GM12873 (cell line): ENCODE measurements at regions not wholly inside any gene's neighbourhood (a gene's known extent, or its start where the extent isn't known, plus 50 kb on each side); places are given as distances from the start of the nearest gene placed in this dataset.

ENCODE experiments used
- TF ChIP-seq, protein P1 (sequence below): IDR thresholded peaks from 2 replicates; pipeline ENCODE4 v1.5.1; 2012; ENCODE audit warnings: low read depth, mild to moderate bottlenecking, moderate library complexity, low read length, control low read depth; ENCODE audit not compliant: insufficient read depth; ENCODE audit errors: missing control alignments

DNA sequence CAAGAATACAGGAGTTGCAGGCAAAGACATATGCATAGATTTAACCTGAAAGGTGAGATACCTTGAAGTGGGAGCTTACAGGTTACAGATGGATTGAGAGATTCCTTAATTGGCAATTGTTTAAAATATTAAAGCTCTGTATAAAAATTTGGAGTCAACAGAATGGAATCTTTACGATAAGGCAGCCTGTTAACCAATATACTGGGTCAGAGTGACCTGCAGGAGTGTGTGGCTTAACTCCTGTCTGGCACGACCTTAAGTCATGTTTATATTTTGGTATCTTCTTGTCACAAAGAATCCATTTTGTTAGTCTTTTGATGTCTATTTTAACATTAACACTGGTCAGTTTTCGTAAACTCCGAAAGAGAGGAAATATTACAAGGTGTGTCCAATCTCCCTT is 1058.2 kb upstream of the CRIM1 start:
- TF ChIP-seq, protein P1, sequence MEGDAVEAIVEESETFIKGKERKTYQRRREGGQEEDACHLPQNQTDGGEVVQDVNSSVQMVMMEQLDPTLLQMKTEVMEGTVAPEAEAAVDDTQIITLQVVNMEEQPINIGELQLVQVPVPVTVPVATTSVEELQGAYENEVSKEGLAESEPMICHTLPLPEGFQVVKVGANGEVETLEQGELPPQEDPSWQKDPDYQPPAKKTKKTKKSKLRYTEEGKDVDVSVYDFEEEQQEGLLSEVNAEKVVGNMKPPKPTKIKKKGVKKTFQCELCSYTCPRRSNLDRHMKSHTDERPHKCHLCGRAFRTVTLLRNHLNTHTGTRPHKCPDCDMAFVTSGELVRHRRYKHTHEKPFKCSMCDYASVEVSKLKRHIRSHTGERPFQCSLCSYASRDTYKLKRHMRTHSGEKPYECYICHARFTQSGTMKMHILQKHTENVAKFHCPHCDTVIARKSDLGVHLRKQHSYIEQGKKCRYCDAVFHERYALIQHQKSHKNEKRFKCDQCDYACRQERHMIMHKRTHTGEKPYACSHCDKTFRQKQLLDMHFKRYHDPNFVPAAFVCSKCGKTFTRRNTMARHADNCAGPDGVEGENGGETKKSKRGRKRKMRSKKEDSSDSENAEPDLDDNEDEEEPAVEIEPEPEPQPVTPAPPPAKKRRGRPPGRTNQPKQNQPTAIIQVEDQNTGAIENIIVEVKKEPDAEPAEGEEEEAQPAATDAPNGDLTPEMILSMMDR, result no peak

DNA sequence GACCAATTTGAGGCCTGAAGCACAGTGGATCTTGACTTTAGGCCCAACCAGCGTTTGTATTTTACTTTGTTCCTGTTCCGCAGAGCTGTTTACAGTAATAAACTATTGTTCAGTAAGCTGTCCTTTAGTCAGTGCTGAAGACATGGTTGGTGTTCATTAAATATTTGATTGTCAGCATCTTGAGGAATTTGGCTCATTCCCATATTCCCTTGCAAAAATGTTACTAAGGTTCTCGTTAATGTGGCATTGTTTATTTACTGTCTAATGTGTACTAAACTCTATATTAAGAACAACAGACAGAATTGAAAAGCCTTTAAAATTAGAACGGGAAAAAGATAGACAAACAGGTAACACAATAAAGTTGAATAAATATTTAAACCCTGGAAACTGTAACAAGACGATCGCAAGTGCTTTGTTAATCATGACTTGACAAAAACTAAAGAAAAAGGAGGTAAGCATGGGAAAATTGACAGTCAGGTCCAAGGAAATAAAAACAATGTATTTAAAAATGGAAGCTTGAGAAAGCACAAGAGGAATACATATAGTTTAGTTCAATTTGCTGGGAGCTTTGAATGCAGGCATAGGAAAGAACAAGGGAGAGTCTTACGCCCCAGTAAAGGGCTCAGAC is 1060.8 kb upstream of the CRIM1 start:
- TF ChIP-seq, protein P1, result no peak

DNA sequence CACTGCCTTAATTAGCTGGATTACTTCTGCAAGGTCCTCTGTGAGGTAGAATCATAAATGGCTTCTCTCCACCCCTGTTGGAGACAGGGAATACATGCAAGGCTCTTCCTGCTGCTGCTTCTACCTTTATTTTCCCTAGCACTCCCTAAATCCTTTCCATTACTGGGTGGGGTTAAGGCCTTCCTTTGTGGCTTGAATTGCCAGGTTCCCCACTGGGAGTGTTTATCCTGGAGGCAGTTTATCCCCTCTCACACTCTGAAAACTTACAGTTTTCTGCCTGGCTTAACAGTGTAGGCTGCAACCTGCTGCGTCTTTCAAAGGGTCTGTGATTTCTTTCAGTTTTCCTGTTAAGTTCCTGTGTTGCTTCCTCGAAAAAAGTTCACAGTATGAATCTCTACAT is 1062.3 kb upstream of the CRIM1 start:
- TF ChIP-seq, protein P1, result no peak

DNA sequence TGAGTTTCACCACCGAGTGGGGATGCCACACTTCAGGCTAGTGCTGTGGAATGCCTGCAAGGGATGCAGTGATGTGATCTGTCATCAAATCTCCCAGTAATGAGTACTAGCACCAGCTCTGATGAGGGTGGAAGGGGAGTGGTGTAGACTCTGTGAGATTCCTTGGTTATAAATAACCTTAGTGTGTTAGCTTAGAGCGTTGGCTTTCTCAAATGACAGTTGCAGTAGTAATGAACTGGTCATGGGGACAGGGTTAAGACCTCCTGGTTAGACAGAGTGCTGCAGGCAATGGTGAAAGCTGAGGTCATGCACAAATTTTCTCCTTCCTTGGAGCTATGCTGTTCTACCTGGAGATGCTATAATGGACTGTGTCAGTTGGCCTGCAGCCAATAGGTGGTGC is 1063.4 kb upstream of the CRIM1 start:
- TF ChIP-seq, protein P1, result no peak

DNA sequence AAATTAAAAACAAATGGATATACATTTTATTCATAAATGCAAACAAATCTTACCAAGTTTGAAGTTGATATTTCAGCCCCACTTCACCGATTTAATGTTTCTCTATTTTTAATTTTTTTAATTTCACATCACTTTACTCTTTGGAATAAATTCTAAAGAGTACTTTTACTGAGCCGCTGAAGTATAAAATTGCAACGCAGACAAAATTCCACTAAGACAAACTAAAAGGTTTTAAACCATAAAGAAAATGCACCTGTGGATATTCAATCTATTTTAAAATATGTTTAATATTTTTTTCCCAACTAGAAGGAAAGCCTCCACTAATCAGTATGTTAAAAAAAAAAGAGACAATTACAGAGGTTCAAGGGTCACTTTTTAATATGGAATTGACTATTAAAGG is 1073.9 kb upstream of the CRIM1 start:
- TF ChIP-seq, protein P1, result no peak

DNA sequence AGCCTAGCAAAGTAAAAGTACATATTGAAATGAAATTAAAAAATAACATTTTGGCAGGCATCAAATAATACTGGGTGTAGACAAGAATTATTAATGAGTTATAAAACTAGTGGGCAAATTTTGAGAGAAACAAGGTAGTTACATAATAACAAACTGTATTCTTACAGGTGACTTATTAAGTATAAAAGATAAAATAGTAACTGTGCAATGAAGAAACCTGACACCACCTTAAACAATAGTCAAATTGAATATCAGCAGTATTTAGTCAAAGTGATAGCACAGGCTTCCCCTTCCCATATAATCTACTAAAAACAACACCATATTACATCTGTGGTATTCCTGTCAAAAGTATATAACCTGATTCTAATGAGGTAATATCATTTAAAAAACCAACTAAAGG is 1099.8 kb upstream of the CRIM1 start:
- TF ChIP-seq, protein P1, result no peak

DNA sequence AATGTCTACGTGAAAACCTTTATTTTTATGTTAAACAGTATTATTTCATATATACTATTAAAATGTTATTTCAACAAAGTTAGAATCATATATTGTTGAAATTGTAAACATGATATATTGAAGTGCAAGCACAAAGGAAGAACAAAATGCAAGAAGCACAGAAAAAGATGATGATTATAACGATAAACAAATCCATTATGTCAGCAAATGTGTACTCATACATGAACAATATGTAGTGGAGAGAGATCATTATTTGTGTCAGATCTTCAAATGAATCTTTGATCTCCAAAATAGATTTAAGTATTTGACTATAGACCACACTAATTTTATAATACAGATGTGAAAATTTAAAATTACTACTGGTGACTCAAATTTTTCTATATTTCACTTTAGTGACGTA is 1104.4 kb upstream of the CRIM1 start:
- TF ChIP-seq, protein P1, result no peak
